HFFc6 (cell line): ENCODE measurements at regions not wholly inside any gene's neighbourhood (a gene's known extent, or its start where the extent isn't known, plus 50 kb on each side); places are given as distances from the start of the nearest gene placed in this dataset.

Experiments
- DNase-seq: peaks from one replicate; pipeline ENCODE4 v3.0.0-alpha.2; 2018
- H3K27ac Mint-ChIP-seq: 2 replicates; pipeline ENCODE4 v1.8.0; 2020; ENCODE audit warnings: mild to moderate bottlenecking, mixed read lengths
- H3K27me3 Mint-ChIP-seq: 2 replicates; pipeline ENCODE4 v1.8.0; 2021; ENCODE audit warnings: mild to moderate bottlenecking, moderate library complexity, mixed read lengths; ENCODE audit not compliant: insufficient read depth
- H3K36me3 Mint-ChIP-seq: 2 replicates; pipeline ENCODE4 v1.8.0; 2021; ENCODE audit warnings: low read depth, mixed read lengths
- H3K4me1 Mint-ChIP-seq: 2 replicates; pipeline ENCODE4 v1.8.0; 2020; ENCODE audit warnings: low read depth, mixed read lengths
- H3K4me3 Mint-ChIP-seq: 2 replicates; pipeline ENCODE4 v1.8.0; 2020; ENCODE audit warnings: mild to moderate bottlenecking, moderate library complexity, mixed read lengths
- H3K9me3 Mint-ChIP-seq: 2 replicates; pipeline ENCODE4 v1.8.0; 2020; ENCODE audit warnings: mild to moderate bottlenecking, mixed read lengths
- CTCF ChIP-seq: fragments of 200-600 bp; sonication (generic); IDR thresholded peaks from 2 replicates; pipeline ENCODE4 v1.5.0; 2021; ENCODE audit warnings: antibody characterized with exemption, mild to moderate bottlenecking

DNA sequence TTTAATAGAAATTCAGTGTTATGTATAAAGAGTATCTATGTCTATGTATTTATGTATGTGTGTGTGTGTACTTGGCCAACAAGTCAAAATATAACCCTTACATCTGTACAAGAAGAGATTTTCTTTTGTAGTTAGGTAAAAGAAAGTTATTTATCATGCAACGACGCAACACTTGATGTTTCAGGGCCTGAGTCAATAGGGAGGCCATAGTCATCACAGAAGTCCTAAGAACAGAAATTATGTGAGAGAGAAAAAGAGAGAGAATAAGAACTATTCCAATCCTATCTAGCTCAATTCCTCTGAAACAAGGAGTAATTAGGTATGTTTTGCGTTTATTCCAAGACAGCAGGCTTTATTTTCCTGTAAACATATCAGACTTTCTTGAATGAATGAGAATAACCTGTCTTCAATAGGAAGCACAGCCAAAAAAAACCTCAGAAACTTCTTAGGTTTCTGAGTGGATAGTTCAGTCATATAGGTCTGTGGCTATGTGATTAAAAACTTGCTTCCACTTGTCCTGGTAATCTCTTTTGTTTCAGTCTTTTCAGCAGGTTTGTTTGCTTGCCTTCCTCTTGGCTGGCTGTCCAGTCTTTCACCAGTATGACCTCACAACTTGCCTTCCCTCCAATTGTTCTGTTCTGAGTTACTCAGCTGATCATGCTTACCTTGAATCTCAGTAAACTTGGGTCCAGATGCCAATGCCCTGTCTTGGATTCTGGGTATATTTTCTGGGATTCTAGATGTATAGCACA, 382.4 kb upstream of the GBE1 start:
- no peaks in the 10 kb centered on the region for H3K4me1 Mint-ChIP-seq
- TF ChIP-seq CTCF: no peak
- DNase-seq: no peak
- no peaks in the 10 kb centered on the region for H3K9me3 Mint-ChIP-seq
- H3K27ac Mint-ChIP-seq: no peak overlapping the region
- no peak overlapping the region for H3K4me3 Mint-ChIP-seq
- no peaks in the 10 kb centered on the region for H3K36me3 Mint-ChIP-seq
- H3K27me3 Mint-ChIP-seq: no peaks in the 10 kb centered on the region

GRCh38 chr3:82141592-82141991, 380.1 kb upstream of the GBE1 start:
- DNase-seq: no peak
- H3K27me3 Mint-ChIP-seq: no peaks in the 10 kb centered on the region
- no peak overlapping the region for H3K4me3 Mint-ChIP-seq
- no peaks in the 10 kb centered on the region for H3K4me1 Mint-ChIP-seq
- H3K9me3 Mint-ChIP-seq: no peaks in the 10 kb centered on the region
- H3K36me3 Mint-ChIP-seq: no peaks in the 10 kb centered on the region
- H3K27ac Mint-ChIP-seq: no peak overlapping the region
- no peak for TF ChIP-seq CTCF

DNA sequence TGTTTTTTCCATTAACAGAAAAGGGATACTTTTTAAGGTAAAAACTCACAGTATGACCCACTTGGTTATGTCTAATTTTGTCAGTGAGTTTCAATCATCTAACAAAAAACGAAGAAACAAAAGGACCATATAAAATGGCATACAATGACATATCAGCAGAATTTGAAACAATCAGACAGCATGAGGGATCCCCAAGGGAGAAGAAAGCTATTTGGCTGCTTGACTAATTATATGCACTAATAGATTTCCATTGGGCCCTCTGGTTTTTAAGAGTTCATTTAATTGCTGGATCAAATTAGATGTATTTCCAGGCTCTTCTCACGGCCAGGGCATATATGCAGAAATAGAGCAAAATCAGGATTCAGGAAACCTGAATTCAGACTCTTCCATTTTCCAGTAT, 376.4 kb upstream of the GBE1 start:
- H3K4me3 Mint-ChIP-seq: no peak overlapping the region
- H3K36me3 Mint-ChIP-seq: no peaks in the 10 kb centered on the region
- no peaks in the 10 kb centered on the region for H3K4me1 Mint-ChIP-seq
- no peak for TF ChIP-seq CTCF
- peaks cover 2% of the 10 kb centered on the region for H3K27me3 Mint-ChIP-seq
- DNase-seq: no peak
- no peaks in the 10 kb centered on the region for H3K9me3 Mint-ChIP-seq
- no peak overlapping the region for H3K27ac Mint-ChIP-seq

DNA sequence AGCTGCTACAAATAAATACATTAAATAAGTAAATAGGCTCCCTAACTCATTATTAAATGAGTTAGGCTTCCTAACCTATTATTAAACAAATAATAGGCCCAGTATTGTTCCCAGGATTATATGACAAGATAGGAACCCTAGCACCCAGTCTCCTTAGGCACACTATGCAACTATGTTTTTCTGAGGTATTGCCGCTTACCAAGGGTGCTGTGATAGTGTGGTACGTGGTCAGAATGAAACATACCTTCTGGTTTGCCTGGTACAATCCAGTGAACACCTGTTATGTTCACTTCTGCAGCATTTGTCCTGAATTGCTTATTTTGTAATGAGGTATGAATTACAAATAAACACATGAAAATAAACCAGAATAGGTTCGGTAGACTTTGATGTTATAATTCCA, 375.6 kb upstream of the GBE1 start:
- Mint-ChIP-seq H3K4me3 (no peak overlapping the region), H3K4me1 (no peaks in the 10 kb centered on the region), H3K9me3 (no peaks in the 10 kb centered on the region), H3K27ac (no peak overlapping the region), H3K36me3 (no peaks in the 10 kb centered on the region), H3K27me3 (peaks cover 2% of the 10 kb centered on the region)
- TF ChIP-seq CTCF: no peak
- DNase-seq: no peak

DNA sequence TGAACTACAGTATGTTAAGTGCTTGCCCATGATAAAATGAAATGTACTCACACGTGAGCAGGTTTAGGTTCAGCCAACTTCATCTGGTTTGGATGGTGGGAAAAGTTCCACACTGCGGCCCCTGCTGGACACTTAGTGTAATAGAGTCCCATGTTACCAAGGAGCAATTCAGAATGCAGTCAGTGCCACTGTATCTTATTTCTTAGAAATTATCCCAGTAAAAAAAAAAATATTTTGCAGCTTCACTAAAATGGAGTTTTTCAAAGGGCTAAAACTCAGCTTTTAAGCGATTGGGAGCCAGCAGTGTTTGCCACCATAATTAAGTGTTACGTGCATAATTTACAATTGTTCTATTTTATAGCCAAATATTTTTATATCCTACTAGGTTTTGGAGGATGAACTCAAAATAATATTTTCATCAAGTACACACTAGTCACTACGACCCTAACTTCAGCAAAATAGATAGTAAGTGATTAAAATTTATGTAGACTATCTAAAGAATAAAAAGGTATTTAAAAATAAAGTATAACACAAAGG, 371.7 kb upstream of the GBE1 start:
- no peaks in the 10 kb centered on the region for H3K9me3 Mint-ChIP-seq
- TF ChIP-seq CTCF: peak; percentile 91
- H3K27me3 Mint-ChIP-seq: peaks cover 2% of the 10 kb centered on the region
- H3K4me1 Mint-ChIP-seq: no peaks in the 10 kb centered on the region
- no peak overlapping the region for H3K4me3 Mint-ChIP-seq
- DNase-seq: peak; percentile 37
- no peak overlapping the region for H3K27ac Mint-ChIP-seq
- no peaks in the 10 kb centered on the region for H3K36me3 Mint-ChIP-seq
